GM12864 (cell line): ENCODE measurements at regions not wholly inside any gene's neighbourhood (a gene's known extent, or its start where the extent isn't known, plus 50 kb on each side); places are given as distances from the start of the nearest gene placed in this dataset.
"Not testable (repeated sequence)": the region's sequence is repeated elsewhere in the genome, so short reads cannot be mapped to it uniquely, and the experiment has no call there.

Experiments used
- DNase-seq: peaks from one replicate; pipeline ENCODE4 v3.0.0-alpha.2; 2011; ENCODE audit warnings: low read depth
- H3K4me3 ChIP-seq: 2 replicates; pipeline ENCODE4 v1.5.1; 2011; ENCODE audit warnings: mild to moderate bottlenecking, low read depth, low read length, control low read depth
- TF ChIP-seq, protein P1 (sequence below): IDR thresholded peaks from 2 replicates; pipeline ENCODE4 v1.5.1; 2011; ENCODE audit warnings: low read depth, mild to moderate bottlenecking, moderate library complexity, low read length, control low read depth, inconsistent platforms; ENCODE audit errors: missing control alignments

DNA sequence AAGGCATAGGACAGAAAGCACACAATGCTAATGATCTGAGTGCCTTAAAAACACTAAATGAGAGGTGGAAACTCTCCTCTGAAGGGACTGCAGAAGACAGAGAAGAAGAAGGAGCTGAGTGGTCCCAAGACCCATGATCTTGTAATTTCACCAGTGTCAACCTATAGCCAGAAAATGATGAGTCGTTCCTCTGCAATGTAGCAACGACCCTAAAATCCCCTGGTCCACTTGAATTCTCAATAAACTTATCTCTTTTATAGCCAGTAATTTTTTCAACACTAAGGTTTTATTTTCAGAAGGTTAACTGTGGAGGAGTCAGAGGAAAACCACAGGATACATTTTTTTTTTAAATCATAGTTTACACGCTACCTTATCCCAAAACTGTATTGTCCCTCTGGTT lies 490.6 kb upstream of the MARCKS start:
- TF ChIP-seq, protein P1, sequence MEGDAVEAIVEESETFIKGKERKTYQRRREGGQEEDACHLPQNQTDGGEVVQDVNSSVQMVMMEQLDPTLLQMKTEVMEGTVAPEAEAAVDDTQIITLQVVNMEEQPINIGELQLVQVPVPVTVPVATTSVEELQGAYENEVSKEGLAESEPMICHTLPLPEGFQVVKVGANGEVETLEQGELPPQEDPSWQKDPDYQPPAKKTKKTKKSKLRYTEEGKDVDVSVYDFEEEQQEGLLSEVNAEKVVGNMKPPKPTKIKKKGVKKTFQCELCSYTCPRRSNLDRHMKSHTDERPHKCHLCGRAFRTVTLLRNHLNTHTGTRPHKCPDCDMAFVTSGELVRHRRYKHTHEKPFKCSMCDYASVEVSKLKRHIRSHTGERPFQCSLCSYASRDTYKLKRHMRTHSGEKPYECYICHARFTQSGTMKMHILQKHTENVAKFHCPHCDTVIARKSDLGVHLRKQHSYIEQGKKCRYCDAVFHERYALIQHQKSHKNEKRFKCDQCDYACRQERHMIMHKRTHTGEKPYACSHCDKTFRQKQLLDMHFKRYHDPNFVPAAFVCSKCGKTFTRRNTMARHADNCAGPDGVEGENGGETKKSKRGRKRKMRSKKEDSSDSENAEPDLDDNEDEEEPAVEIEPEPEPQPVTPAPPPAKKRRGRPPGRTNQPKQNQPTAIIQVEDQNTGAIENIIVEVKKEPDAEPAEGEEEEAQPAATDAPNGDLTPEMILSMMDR = no peak
- H3K4me3 ChIP-seq = no peak overlapping the region

DNA sequence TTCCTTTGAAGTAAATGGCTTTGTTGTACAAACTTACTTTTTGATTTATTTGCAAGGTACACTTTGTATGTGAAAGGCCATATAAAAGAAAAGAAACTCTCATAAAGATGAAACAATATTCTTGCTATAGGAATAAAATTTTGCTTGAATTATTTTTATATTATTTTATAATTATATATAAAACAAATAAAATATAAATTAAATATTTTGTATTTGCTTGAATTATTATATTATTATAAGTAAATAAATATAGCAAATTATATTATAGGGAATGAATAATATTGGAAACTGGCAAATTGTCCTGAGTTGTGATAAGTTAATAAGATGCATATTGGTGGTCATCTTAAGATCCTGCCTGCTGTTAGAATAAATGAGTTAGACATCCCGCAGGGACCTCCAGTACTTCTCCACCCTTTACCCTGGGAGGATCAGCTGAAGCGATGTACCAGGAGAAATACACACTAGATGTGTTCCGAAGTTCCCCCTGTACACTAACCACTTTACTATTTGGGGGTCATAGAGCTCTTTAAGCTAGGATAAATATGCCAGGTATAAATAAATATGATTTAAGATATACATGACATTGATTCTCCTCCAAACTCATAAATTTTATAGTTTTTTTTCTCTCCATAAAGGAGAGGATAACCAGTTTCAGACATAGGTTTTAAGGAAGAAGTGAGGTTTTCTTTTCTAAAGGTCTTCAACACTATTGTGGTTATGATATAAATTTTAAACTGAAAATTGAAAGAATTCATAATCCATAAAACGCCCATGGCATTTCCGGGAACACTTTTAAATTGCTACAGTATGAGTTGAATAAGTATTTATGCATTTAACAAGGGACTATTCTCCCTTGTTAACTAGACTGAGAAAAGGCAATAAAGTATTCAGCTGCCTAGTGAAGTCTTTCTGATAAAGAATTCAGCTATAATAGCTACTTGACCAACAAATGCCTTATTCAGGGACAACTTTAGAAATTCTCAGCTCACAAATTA lies 486.3 kb upstream of the MARCKS start:
- no peak overlapping the region for H3K4me3 ChIP-seq
- TF ChIP-seq, protein P1 = no peak

More for the DNA sequence above, 490.6 kb upstream of the MARCKS start:
- no peak for DNase-seq

DNA sequence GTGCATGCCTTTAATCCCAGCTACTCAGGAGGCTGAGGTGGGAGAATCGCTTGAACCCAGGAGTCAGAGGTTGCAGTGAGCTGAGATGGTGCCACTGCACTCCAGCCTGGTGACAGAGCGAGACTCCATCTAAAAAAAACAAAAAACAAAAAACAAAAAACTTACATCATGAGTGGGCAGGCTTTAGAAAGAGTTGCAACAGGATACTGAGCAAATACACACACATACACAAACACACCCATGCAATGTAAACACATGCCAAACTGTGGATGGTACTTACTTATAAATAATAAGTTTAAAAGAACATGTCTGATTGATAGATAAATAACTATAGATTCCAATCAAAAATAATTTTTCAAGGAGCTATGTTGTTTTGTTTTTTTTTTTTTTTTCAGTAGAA lies 481.7 kb upstream of the MARCKS start:
- not testable (repeated sequence) for H3K4me3 ChIP-seq, DNase-seq

More for the DNA sequence above, 486.3 kb upstream of the MARCKS start:
- DNase-seq = no peak

DNA sequence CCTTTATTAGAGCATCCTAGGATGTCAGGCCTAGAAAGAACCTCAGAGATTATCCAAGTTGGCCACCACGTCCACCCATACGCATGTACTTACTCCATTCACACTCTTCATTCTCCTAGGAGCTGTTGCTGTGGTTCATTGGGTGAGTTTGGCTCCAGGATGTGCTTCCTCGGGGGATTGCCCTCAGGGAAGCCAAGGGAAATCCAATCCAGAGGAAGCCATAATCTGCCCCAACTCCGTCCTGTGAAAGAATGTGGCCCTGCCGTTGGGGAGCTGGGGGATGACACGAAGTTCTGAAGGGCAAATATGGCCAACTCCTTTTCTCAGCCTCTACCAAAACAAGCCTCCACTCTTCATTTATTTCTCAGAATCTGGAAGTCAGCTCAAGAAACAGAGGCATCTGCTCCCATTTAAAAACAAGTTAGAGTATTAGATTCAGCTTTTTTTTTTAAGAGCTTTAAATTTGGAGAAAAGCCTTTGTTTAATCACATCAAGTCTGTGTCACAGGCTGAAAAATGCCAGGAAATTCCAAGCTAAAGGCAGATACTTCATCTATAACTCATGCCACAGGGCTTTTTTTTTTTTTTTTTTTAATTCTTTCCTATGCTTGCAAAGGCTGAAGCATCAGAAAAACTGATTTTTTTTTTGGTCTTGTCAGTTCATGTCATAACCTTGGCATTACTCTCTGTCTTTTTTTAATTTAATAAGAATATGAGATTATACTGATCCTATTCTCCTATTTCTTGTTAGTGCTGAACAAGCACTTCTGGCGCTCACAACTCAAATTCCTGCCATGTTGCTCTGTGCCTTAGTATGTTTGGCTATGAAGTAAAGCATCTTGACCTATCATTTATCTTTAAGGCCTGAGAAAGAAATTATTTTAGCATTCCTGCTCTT lies 480.9 kb upstream of the MARCKS start:
- no peak overlapping the region for H3K4me3 ChIP-seq
- no peak for DNase-seq
- TF ChIP-seq, protein P1 = no peak

DNA sequence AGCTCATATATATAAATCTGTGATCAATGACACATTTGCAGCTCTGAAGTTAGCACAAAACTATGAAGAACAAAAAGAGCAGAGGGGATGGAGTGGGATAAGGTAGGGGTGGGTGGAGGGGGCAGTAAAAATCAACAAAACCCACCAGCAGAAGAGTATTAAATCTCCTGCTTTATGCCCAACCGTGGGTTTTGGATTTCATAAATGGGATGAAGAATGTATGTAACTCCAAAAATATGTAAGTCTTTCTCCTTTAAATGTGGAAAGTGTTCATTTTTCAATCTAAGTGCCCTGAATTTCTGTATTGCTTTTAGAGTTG lies 480.3 kb upstream of the MARCKS start:
- TF ChIP-seq, protein P1 = no peak
- no peak for DNase-seq
- no peak overlapping the region for H3K4me3 ChIP-seq

DNA sequence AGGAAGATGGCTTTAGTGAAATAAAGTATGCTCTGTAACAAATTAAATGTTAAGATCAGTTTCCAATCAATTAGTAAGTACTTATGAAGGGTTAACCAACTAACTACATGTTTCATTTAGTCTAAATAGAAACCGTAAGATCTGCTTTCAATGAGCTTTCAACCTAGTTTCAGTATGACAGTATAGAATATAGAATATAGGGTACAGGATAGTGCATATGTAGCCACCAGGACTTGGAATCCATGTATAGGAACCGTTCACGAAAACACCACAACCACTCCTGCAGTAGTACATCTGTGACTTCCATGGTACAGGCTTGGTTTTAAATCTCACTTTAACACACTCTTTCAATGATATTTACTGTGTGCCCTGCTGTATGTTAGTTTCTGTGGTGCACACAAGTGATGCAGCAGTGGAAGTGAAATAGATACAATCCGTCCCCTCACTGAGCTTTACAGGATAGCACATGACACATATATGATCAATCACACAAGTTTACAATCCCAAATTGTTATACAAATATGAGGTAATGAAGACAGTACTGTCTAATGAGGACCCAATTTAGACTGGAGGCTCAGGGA lies 479.7 kb upstream of the MARCKS start:
- no peak for DNase-seq
- TF ChIP-seq, protein P1 = no peak
- no peak overlapping the region for H3K4me3 ChIP-seq

DNA sequence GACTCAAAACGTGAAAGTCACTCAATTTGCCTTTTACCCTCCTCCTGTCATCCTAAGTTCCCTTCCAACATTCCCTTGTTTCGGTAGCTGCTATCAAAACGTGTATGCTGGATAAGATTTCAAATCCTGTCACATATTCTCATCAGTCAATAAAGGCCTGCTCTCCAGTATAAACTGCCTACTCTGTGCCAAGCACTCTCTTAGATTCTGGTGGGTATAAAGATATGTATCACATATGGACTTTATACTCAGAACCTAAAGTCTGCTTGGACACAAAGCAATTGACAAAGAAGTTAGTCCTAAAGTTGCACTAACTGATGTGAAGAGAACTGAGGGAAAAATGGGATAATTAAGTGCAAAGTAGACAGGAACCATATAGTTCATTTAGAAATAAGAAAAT lies 476.6 kb upstream of the MARCKS start:
- TF ChIP-seq, protein P1 = no peak
- no peak overlapping the region for H3K4me3 ChIP-seq
- DNase-seq = no peak
